ENCODE measurements at regions not wholly inside any gene's neighbourhood (a gene's known extent, or its start where the extent isn't known, plus 50 kb on each side); places are given as distances from the start of the nearest gene placed in this dataset.
"Not testable (repeated sequence)": the region's sequence is repeated elsewhere in the genome, so short reads cannot be mapped to it uniquely, and the experiment has no call there.

DNA sequence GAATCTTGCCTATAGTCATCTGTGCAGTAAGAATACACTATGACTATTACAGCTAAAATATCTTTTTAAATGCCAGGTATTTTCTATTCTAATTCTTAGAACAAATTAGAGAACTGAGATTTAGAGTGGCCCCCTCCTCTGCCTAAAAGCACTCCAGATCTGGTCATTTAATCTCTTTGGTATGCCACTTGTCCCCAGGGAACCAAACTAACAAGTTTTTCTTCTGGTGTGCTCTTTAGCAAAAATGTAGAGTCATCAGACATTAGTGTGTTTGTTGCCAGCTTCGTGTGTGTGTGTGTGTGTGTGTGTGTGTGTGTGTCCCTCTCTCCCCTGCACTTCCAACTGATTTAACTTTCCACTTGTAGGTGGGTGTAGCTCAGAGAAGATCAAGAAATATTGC lies 117.8 kb downstream of the SPDYE17 start:
- TF ChIP-seq, protein P1, sequence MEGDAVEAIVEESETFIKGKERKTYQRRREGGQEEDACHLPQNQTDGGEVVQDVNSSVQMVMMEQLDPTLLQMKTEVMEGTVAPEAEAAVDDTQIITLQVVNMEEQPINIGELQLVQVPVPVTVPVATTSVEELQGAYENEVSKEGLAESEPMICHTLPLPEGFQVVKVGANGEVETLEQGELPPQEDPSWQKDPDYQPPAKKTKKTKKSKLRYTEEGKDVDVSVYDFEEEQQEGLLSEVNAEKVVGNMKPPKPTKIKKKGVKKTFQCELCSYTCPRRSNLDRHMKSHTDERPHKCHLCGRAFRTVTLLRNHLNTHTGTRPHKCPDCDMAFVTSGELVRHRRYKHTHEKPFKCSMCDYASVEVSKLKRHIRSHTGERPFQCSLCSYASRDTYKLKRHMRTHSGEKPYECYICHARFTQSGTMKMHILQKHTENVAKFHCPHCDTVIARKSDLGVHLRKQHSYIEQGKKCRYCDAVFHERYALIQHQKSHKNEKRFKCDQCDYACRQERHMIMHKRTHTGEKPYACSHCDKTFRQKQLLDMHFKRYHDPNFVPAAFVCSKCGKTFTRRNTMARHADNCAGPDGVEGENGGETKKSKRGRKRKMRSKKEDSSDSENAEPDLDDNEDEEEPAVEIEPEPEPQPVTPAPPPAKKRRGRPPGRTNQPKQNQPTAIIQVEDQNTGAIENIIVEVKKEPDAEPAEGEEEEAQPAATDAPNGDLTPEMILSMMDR (IDR thresholded peaks at IDR 0.05), result not testable (repeated sequence)
- not testable (repeated sequence) for TF ChIP-seq POLR2AphosphoS5 (IDR thresholded peaks at IDR 0.05; ENCODE audit: insufficient read depth in 1 of 2, low read depth in 1 of 2); POLR2A (IDR thresholded peaks at IDR 0.05)
